Ovary (tissue), 7 donors: ENCODE measurements at regions not wholly inside any gene's neighbourhood (a gene's known extent, or its start where the extent isn't known, plus 50 kb on each side); places are given as distances from the start of the nearest gene placed in this dataset.
A peak's percentile ranks its signal among the peaks of the same experiment; 100 is the strongest.
"Not testable (repeated sequence)": the region's sequence is repeated elsewhere in the genome, so short reads cannot be mapped to it uniquely, and the experiment has no call there.

ENCODE experiments used
- DNase-seq, 5 donors: peaks; one replicate each; pipeline ENCODE4 v3.0.0-alpha.2; 2019 to 2020
- H3K27ac ChIP-seq, 2 donors: fragments of 200-600 bp; one replicate each; pipeline versions ENCODE4 v1.5.1 to v1.8.0; 2019 to 2022
- H3K27me3 ChIP-seq: fragments of 200-600 bp; one replicate; pipeline ENCODE4 v1.8.0; 2022
- H3K36me3 ChIP-seq: fragments of 200-600 bp; sonication (generic); one replicate; pipeline ENCODE4 v1.5.1; 2019
- H3K4me1 ChIP-seq: one replicate; pipeline ENCODE4 v1.8.1; 2013; ENCODE audit warnings: mild to moderate bottlenecking, moderate library complexity; ENCODE audit not compliant: insufficient read depth
- H3K4me3 ChIP-seq: fragments of 200-600 bp; sonication (generic); one replicate; pipeline ENCODE4 v1.5.1; 2017
- H3K9me3 ChIP-seq, 2 donors: fragments of 200-600 bp in 1 of 2; sonication (generic) in 1 of 2; one replicate each; pipeline versions ENCODE4 v1.5.1 to v1.8.1; 2013 to 2019; ENCODE audit warnings: mild to moderate bottlenecking in 1 of 2, moderate library complexity in 1 of 2
- WGBS, 3 donors: extraction: QIAGEN DNeasy Blood & Tissue Kit in 1 of 3; methylation state at CpG; one replicate each; pipeline versions ENCODE4 v1.1.5 to v1.1.7; 2013 to 2017; 5-methylcytosine and 5-hydroxymethylcytosine counted together
- intact Hi-C, 4 donors: fragments of 100-400 bp; cut with DNase I; formaldehyde crosslinking; loops; one replicate each; pipeline versions ENCODE4 v1.11.0 to v1.15.1; 2022 to 2023
- donor health status: DM: no; HTN: no; CAD: no; lungs with moderate emphysema.
- donor health status: DM: no; HTN: no; CAD: no.
- donor health status: Bipolar disorder and iron deficiency.
- donor health status: DM: no; HTN: no; CAD: no.
- donor health status: DM: yes; HTN: yes; CAD: no.

DNA sequence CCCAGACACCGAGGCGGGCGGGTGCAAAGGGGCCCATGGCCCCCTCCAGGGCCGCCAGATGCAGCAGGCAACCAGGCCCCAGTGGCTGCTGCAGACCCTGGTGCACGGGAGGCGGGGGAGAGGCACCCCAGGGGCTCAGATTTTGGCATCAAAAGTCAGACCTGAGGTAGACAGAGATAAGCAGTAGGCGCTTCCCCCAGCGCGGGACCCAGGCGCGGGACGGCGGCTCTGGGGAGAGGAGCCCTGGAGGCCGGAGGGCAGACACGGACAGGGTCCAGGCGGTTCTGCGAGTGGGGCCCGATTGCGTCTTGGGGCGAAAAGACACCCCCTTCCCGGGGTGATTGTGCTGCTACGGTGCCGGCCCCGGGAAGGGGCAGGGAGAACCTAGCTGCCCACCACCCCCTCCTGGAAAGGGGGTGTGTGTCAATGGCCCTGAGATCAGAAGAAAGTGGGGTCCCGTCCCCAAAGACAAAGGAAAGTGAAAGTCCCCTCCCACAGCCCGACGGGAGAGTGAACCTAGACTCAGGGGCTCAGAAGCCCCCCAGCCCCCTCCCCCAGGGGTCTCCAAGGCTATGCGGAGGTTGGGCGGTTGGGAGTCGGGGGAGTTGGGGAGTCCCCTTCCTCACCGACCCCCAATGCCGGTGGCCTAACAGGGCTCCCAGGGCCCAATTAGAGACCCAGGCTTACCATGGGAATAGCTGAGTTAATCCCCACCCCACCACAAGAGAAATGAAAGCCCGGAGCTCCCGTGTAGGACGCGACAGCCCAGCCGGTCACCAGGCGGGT, 178.5 kb downstream of the SPATA31A1 start:
- H3K4me1 ChIP-seq, intact Hi-C loops, H3K4me3 ChIP-seq, H3K27me3 ChIP-seq, DNase-seq, H3K27ac ChIP-seq, H3K9me3 ChIP-seq, H3K36me3 ChIP-seq: not testable (repeated sequence)
- WGBS, 3 donors, result 91% methylated on average over 21 of the region's 38 CpGs; no CpG with 5 or more reads in 2 of the 3 donors

DNA sequence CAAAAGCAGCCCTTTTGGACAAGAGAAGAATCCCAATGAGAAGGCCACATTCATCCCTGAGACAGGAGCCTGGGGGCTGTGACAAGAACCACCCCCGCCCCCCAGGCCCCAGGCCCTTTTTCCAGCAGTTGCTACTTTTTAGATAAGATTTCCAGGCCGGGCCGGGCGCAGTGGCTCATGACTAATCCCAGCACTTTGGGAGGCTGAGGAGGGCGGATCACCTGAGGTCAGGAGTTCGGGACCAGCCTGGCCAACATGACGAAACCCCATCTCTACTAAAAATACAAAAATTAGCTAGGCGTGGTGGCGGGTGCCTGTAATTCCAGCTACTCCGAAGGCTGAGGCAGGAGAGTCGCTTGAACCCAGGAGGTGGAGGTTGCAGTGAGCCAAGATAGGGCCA, 179.4 kb downstream of the SPATA31A1 start:
- 79 to 91% (median 87%) methylated on average over 3 to 11 of the region's 11 CpGs for WGBS, 3 donors
- H3K9me3 ChIP-seq, DNase-seq, intact Hi-C loops, H3K4me1 ChIP-seq, H3K4me3 ChIP-seq, H3K36me3 ChIP-seq, H3K27ac ChIP-seq, H3K27me3 ChIP-seq: not testable (repeated sequence)

DNA sequence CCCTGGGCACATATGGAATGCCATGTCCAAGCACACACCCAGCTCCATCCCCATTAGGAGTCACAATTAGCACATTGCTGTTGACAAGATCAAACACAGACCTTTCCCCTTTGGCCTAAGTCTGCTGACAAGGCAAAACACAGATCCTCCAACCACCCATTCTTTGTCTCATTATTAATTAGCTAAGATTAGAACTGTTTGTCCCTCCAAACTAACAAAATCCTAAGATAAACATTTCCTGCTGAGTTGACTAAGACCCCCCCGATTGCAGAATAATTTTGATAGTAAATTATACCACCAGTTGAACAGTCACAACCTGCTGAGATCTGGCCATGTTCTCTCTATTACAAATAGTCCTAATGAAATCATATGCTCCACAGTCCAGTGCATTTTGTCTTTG, 186.7 kb downstream of the SPATA31A1 start:
- H3K36me3 ChIP-seq, H3K4me3 ChIP-seq, intact Hi-C loops, H3K4me1 ChIP-seq, H3K9me3 ChIP-seq, DNase-seq, H3K27me3 ChIP-seq, H3K27ac ChIP-seq: not testable (repeated sequence)
- WGBS, 3 donors, result 76 to 95% (median 93%) methylated on average over 1 of the region's 1 CpG

DNA sequence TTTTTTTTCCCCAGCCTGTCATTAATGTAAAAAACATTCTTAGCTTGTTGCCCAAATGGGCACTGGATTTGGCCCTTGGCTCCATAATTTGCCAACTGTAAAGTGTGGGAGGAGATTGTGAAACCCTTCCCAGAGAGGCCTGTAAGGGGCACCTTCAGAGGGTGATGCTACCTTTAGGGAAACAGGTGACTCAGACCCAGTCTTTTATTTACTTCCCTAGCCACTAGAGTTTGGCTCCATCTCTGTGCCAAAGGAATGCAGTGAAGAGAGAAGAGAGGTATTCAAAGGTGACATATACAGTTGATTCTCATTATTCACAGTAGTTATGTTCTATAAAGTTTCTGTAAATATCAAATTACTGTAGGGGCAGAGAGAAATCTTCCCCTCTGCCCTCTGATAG, 189.6 kb downstream of the SPATA31A1 start:
- intact Hi-C loops, H3K27me3 ChIP-seq, H3K4me3 ChIP-seq, H3K36me3 ChIP-seq, H3K4me1 ChIP-seq, H3K9me3 ChIP-seq, H3K27ac ChIP-seq, DNase-seq: not testable (repeated sequence)

DNA sequence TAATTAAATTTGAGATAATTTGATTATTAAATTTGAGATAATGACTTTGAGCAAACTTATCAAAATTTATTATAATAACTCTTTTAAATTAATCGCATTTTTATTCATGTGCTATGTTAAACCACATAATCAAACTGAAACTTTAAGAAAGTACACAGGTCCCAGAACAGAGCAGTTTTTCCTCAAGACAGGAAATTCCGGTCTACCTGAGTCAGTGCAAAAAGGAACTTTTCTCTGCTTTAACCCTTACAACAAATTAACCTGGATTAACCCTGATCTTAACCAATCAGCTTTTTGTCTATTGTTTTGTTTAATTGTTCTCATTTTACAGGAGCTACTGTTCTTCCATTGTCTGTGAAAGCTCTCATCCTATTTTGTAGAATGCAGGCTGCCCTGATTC, 195.1 kb downstream of the SPATA31A1 start:
- intact Hi-C loops, H3K27me3 ChIP-seq, H3K36me3 ChIP-seq, H3K9me3 ChIP-seq, H3K4me3 ChIP-seq, DNase-seq, H3K27ac ChIP-seq, H3K4me1 ChIP-seq: not testable (repeated sequence)
- WGBS, 3 donors, result 53 to 76% (median 67%) methylated on average over 1 to 2 of the region's 2 CpGs

DNA sequence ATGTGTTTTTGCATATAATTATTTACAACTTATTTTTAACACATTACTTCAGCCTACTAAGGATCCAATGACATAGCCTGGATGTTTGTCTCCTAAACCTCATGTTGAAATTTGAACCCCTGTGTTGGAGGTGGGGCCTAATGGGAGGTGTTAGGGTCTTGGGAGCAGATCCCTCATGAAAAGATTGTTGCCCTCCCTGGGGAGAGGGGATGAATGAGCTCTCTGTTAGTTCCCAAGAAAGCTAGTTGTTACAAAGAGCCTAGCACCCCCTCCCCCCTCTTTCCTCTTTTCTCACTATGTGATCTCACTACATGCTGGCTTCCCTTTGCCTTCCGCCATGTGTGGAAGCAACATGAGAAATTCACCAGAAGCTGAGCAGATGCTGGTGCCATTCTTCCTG, 196.1 kb downstream of the SPATA31A1 start:
- H3K9me3 ChIP-seq, intact Hi-C loops, H3K27ac ChIP-seq, H3K4me3 ChIP-seq, H3K36me3 ChIP-seq, DNase-seq, H3K27me3 ChIP-seq, H3K4me1 ChIP-seq: not testable (repeated sequence)
- 84 to 100% (median 88%) methylated on average over 1 of the region's 1 CpG for WGBS, 3 donors

DNA sequence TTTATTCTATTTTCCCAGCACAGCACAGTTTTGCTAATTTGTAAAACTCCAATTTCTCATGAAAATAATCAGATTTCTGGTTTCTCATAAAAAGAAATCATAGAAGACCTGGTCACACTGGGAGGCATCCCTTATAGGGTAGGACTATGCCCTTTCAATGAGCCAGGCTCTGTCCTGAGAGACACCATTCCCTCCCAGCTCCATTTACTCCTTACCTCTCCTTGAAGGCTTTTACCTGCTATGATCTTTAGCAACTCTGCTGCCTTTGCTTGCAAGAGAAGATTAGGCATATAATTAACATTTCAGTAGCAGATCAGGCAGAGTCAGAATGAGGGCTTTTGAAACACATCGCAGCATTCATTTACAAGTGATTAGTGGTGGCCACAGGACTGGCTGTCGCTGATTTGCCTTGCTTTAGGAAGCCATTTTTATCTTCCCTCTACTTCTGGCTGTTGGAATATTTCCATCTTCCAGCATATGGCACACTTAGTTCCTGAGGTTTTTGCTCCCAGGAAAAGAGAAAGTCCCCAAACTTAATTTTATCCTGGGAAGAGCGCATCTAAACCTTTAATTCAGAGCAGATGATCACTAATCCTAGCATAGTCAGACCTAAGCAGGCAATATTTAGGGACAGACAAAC, 196.9 kb downstream of the SPATA31A1 start:
- H3K36me3 ChIP-seq, H3K27ac ChIP-seq, H3K4me3 ChIP-seq, H3K27me3 ChIP-seq, intact Hi-C loops, H3K9me3 ChIP-seq, H3K4me1 ChIP-seq, DNase-seq: not testable (repeated sequence)
- 33 to 50% (median 49%) methylated on average over 3 of the region's 3 CpGs for whole genome bisulfite sequencing, 3 donors

DNA sequence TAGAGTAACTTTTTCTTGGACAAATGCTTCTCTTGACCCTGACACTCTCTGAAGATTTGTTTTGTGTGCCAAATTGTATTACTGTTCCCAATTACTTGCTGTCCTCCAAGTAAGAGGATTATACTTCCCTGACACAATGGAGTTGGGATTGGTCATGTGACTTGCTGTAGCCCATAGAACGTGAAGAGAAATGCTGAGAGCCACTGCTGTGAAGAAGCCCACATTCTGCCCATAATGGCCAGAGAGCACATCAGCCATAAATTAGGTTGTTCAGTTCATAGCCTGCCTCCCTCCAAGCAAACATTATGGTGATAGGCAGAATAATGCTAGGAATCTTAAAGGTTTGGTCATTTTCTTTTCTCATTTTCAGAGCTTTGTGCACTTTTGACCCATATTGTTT, 198.9 kb downstream of the SPATA31A1 start:
- H3K4me1 ChIP-seq, H3K27ac ChIP-seq, DNase-seq, H3K36me3 ChIP-seq, H3K9me3 ChIP-seq, intact Hi-C loops, H3K27me3 ChIP-seq, H3K4me3 ChIP-seq: not testable (repeated sequence)
- WGBS, 3 donors, result 0 to 18% (median 15%) methylated on average over 1 of the region's 1 CpG

DNA sequence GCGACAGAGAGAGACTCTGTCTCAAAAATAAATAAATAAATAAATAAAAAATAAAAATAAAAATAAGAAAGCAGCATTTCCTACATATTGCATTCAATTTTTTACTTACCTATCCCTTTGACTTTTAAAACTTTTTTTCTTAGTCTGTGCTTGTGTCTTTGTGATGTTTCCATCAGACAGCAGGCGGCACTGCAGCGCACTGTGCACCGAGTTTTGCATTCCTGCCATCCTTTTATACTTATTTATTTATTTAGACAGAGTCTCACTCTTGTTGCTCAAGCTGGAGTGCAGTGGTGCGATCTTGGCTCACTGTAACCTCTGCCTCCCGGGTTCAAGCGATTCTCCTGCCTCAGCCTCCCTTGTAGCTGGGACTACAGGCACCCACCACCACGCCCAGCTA, 203.9 kb downstream of the SPATA31A1 start:
- WGBS, 3 donors, result 70 to 81% (median 72%) methylated on average over 8 of the region's 8 CpGs
- H3K4me3 ChIP-seq, intact Hi-C loops, H3K36me3 ChIP-seq, H3K4me1 ChIP-seq, H3K9me3 ChIP-seq, H3K27me3 ChIP-seq, H3K27ac ChIP-seq: not testable (repeated sequence)
- DNase-seq, result peak in 1 of 5 donors; percentile 30

DNA sequence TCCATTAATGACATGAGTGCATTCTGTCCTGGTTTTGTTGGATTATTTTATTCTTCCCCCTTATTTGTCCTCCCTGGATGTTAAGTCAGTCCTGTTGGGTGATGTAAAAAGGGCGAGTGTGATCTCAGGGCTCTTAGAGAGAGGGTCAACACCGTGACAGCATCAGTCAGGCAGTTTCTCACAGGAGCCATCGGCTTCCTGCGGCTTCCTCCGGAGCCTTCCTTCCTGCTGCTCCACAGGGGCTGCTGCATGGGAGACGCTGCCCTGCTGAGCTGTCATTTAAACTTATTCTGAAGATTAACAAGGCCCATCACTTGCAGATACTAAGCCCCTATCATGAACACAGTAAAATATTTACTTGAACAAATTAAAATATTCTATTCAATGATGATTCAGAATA, 211.3 kb downstream of the SPATA31A1 start:
- H3K9me3 ChIP-seq, H3K4me3 ChIP-seq, intact Hi-C loops, H3K27me3 ChIP-seq, H3K27ac ChIP-seq, H3K36me3 ChIP-seq, DNase-seq, H3K4me1 ChIP-seq: not testable (repeated sequence)
- 13 to 29% (median 17%) methylated on average over 6 of the region's 6 CpGs for WGBS, 3 donors

DNA sequence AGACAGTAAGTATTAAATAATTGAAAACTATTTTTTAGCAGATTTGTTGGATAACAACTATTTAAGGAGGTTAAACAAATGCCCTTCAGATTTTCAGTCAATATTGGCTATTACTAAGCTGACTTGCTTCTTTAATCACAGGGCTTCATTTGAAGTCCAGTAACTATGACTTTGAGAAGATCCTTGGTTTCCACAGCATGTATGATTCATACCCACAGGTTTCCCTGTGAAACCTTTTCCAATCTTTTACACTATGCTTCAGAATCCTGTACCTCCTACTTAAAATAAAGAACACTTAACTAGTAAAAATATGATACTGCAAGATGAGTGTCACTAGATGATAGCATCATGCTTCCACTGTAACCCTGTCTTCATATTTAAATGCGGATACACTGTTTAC, 211.9 kb downstream of the SPATA31A1 start:
- intact Hi-C loops, H3K27ac ChIP-seq, H3K4me1 ChIP-seq, H3K9me3 ChIP-seq, H3K27me3 ChIP-seq, H3K36me3 ChIP-seq, H3K4me3 ChIP-seq, DNase-seq: not testable (repeated sequence)
- WGBS, 3 donors, result 77 to 100% (median 92%) methylated on average over 1 of the region's 1 CpG

DNA sequence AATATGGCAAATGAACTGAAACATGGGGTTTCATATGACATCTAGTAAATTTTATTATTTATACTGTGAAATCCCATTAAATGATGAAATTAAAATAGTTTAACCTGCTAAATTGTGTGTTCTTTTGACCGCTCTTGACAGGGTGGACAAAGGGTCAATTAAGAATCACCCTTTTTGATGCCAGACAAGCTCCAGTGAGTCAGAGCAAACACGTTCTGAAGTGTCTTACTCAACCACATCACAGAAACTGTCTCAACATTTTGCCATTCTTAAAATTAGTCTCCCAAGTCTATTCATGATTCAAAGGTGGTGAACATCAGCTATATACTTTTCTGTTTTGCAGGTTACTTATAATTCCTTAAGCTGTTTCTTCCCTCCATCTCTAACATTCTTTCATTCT, 213.4 kb downstream of the SPATA31A1 start:
- H3K4me1 ChIP-seq, H3K4me3 ChIP-seq, H3K27me3 ChIP-seq, H3K27ac ChIP-seq, H3K36me3 ChIP-seq, intact Hi-C loops, H3K9me3 ChIP-seq, DNase-seq: not testable (repeated sequence)
- 83 to 89% (median 88%) methylated on average over 1 of the region's 2 CpGs for WGBS, 3 donors
